HCT116 (cell line): ENCODE measurements at regions not wholly inside any gene's neighbourhood (a gene's known extent, or its start where the extent isn't known, plus 50 kb on each side); places are given as distances from the start of the nearest gene placed in this dataset.

Experiments
- ATAC-seq: fragments of 200-7000 bp; cut with Tn5 transposase; 2 replicates; pipeline ENCODE4 v1.9.1; 2020; ENCODE audit warnings: mild to moderate bottlenecking, moderate library complexity
- BruUV-seq: library from RNA; stranded (reverse); fragments of 400-500 nt; replicated peaks from 2 replicates; lab custom pipeline; 2021; lab: Mats Ljungman, UMichigan
- CTCF ChIA-PET: fragments of 300-600 bp; sonication (Branson Sonifier 250); formaldehyde crosslinking; loops from one replicate; lab custom pipeline; 2021; ENCODE audit warnings: antibody characterized with exemption; lab: Charles Lee
- POLR2A ChIA-PET: fragments of 300-600, 350-600 bp; sonication (Branson Sonifier 250); formaldehyde crosslinking; loops from one replicate; lab custom pipeline; 2021; ENCODE audit warnings: antibody characterized with exemption; lab: Charles Lee
- RAD21 ChIA-PET, 2 experiments: fragments of 300-600 bp; sonication (Branson Sonifier 250); formaldehyde crosslinking; loops; one replicate each; lab custom pipeline; 2023; ENCODE audit warnings: low total read pairs in 2 of 2; ENCODE audit not compliant: uncharacterized antibody in 2 of 2, unreplicated experiment in 2 of 2, low non-redundant PET in 1 of 2; lab: Charles Lee
- DNase-seq: peaks from one replicate; pipeline ENCODE4 v3.0.0-alpha.2; 2010; ENCODE audit warnings: low read depth, low spot score
- H2AFZ ChIP-seq: fragments of 200-600 bp; shearing (Covaris generic), sonication (generic); 2 replicates; pipeline ENCODE4 v1.6.1; 2017; ENCODE audit warnings: low read depth, mixed run types, mixed read lengths, antibody characterized with exemption, low read length; ENCODE audit not compliant: poor library complexity, severe bottlenecking
- H3K27ac ChIP-seq: 2 replicates; pipeline ENCODE4 v1.5.1; 2012; ENCODE audit warnings: low read depth, low read length
- H3K27me3 ChIP-seq: fragments of 200-600 bp; sonication (generic); 2 replicates; pipeline ENCODE4 v1.6.1; 2016; ENCODE audit warnings: mixed run types, low read length, mixed read lengths; ENCODE audit not compliant: insufficient read depth
- H3K36me3 ChIP-seq, 2 experiments: fragments of 200-500 bp in 1 of 2; fragments of 200-600 bp in 1 of 2; sonication (Bioruptor generic) in 1 of 2; sonication (generic) in 1 of 2; 2 replicates each; pipeline versions ENCODE4 v1.5.1 to v1.6.1; 2014 to 2016; ENCODE audit warnings: low read length in 2 of 2, inconsistent platforms in 1 of 2, mixed read lengths in 1 of 2, mixed run types in 1 of 2; ENCODE audit not compliant: insufficient read depth in 2 of 2, control insufficient read depth in 1 of 2
- H3K4me1 ChIP-seq, 2 experiments: fragments of 200-600 bp in 1 of 2; sonication (generic) in 1 of 2; 2 replicates each; pipeline versions ENCODE4 v1.5.1 to v1.6.1; 2012 to 2017; ENCODE audit warnings: low read length in 2 of 2, inconsistent platforms in 1 of 2, mild to moderate bottlenecking in 1 of 2, mixed read lengths in 1 of 2, mixed run types in 1 of 2, moderate library complexity in 1 of 2; ENCODE audit not compliant: insufficient read depth in 2 of 2, control insufficient read depth in 1 of 2
- H3K4me2 ChIP-seq: fragments of 200-600 bp; sonication (generic); 2 replicates; pipeline ENCODE4 v1.6.1; 2017; ENCODE audit warnings: mixed run types, low read length, mixed read lengths
- H3K4me3 ChIP-seq, 2 experiments: fragments of 200-600 bp in 1 of 2; sonication (generic) in 1 of 2; replicated peaks in 1 of 2; 2 replicates each; pipeline ENCODE4 v1.5.1; 2011 to 2016; ENCODE audit warnings: low read length in 2 of 2, control low read depth in 1 of 2, low read depth in 1 of 2, mild to moderate bottlenecking in 1 of 2, mixed read lengths in 1 of 2, mixed run types in 1 of 2
- H3K79me2 ChIP-seq: fragments of 200-600 bp; sonication (generic); 2 replicates; pipeline ENCODE4 v1.6.1; 2017; ENCODE audit warnings: mild to moderate bottlenecking, mixed run types, low read length, moderate library complexity, mixed read lengths; ENCODE audit not compliant: insufficient read depth
- H3K9ac ChIP-seq: fragments of 200-600 bp; sonication (generic); 2 replicates; pipeline ENCODE4 v1.6.1; 2016; ENCODE audit warnings: low read length, mixed read lengths
- H3K9me2 ChIP-seq: fragments of 200-600 bp; sonication (generic), shearing (Covaris generic); 2 replicates; pipeline ENCODE4 v1.6.1; 2017; ENCODE audit warnings: mixed run types, mild to moderate bottlenecking, moderate library complexity; ENCODE audit not compliant: insufficient read depth
- H3K9me3 ChIP-seq, 2 experiments: fragments of 200-500 bp in 1 of 2; fragments of 200-600 bp in 1 of 2; sonication (Bioruptor generic) in 1 of 2; sonication (generic) in 1 of 2; 2 replicates each; pipeline ENCODE4 v1.6.1; 2014 to 2017; ENCODE audit warnings: low read length in 2 of 2, mixed read lengths in 2 of 2, inconsistent platforms in 1 of 2, low read depth in 1 of 2, mild to moderate bottlenecking in 1 of 2, mixed run types in 1 of 2, moderate library complexity in 1 of 2; ENCODE audit not compliant: control insufficient read depth in 1 of 2, insufficient read depth in 1 of 2
- H4K20me1 ChIP-seq: fragments of 200-600 bp; sonication (generic), shearing (Covaris generic); 2 replicates; pipeline ENCODE4 v1.6.1; 2017; ENCODE audit warnings: mixed run types, mild to moderate bottlenecking, moderate library complexity; ENCODE audit not compliant: insufficient read depth
- CBX3 ChIP-seq: IDR thresholded peaks from 2 replicates; pipeline ENCODE4 v1.6.1; 2012; ENCODE audit warnings: low read depth
- CEBPB ChIP-seq: IDR thresholded peaks from 2 replicates; pipeline ENCODE4 v1.6.1; 2012; ENCODE audit warnings: low read depth
- ELF1 ChIP-seq: IDR thresholded peaks from 2 replicates; pipeline ENCODE4 v1.6.1; 2012; ENCODE audit warnings: low read depth, borderline replicate concordance
- EZH2 ChIP-seq: fragments of 200-600 bp; sonication (generic); IDR thresholded peaks from 2 replicates; pipeline ENCODE4 v1.6.1; 2017; ENCODE audit warnings: antibody characterized with exemption, mixed run types
- FOSL1 ChIP-seq: IDR thresholded peaks from 2 replicates; pipeline ENCODE4 v1.6.1; 2012; ENCODE audit warnings: low read depth
- JUND ChIP-seq: IDR thresholded peaks from 2 replicates; pipeline ENCODE4 v1.6.1; 2012
- RAD21 ChIP-seq: IDR thresholded peaks from 2 replicates; pipeline ENCODE4 v1.6.1; 2012; ENCODE audit warnings: low read depth, mild to moderate bottlenecking
- SRF ChIP-seq: IDR thresholded peaks from 2 replicates; pipeline ENCODE4 v1.6.1; 2012; ENCODE audit warnings: low read depth
- TCF7L2 ChIP-seq: IDR thresholded peaks from 2 replicates; pipeline ENCODE4 v1.7.0; 2011; ENCODE audit warnings: borderline replicate concordance, inconsistent platforms; ENCODE audit not compliant: insufficient read depth, insufficient read length; ENCODE audit errors: extremely low read depth
- ZBTB33 ChIP-seq: IDR thresholded peaks from 2 replicates; pipeline ENCODE4 v1.6.1; 2011; ENCODE audit warnings: mild to moderate bottlenecking, low read length, moderate library complexity; ENCODE audit not compliant: insufficient replicate concordance; ENCODE audit errors: extremely low read depth
- intact Hi-C: fragments of 100-400 bp; cut with micrococcal nuclease; formaldehyde crosslinking; loops from 2 replicates; pipeline ENCODE4 v1.10.0; 2022

- H4K20me1 ChIP-seq, result no peaks in the 10 kb centered on the region
Observed at GRCh38 chr1:209379280-209379679, 204.2 kb upstream of the CAMK1G start.

GRCh38 chr1:209380420-209380819 is 203.1 kb upstream of the CAMK1G start:
- no peak overlapping the region for H3K27ac ChIP-seq
- H4K20me1 ChIP-seq, result no peaks in the 10 kb centered on the region
- ChIA-PET CTCF (no interaction called here), POLR2A (no interaction called here), RAD21 (no interaction called here)
- no peaks in the 10 kb centered on the region for H3K79me2 ChIP-seq
- H3K9me3 ChIP-seq, result no peaks in the 10 kb centered on the region
- H3K9me2 ChIP-seq, result no peaks in the 10 kb centered on the region
- no TSS peak for BruUV-seq
- H2AFZ ChIP-seq, result no peak overlapping the region
- TF ChIP-seq RAD21, result no peak
- TF ChIP-seq TCF7L2, result no peak
- TF ChIP-seq CEBPB, result no peak
- no peak for TF ChIP-seq FOSL1
- ATAC-seq (no peak), DNase-seq (no peak)
- peaks cover 0 to 8% of the 10 kb centered on the region in 2 experiments; a peak in 1 of 4 replicates for H3K4me1 ChIP-seq
- H3K36me3 ChIP-seq, result no peaks in the 10 kb centered on the region
- no peak overlapping the region for H3K4me2 ChIP-seq
- H3K9ac ChIP-seq, result no peak overlapping the region
- intact Hi-C loops, result loop anchor here (10.0 kb wide), 1 partner anchor 64 kb away; no protein-coding TSS in a partner anchor
- no peak overlapping the region for H3K4me3 ChIP-seq
- no peaks in the 10 kb centered on the region for H3K27me3 ChIP-seq

More at GRCh38 chr1:209379280-209379679, 204.2 kb upstream of the CAMK1G start:
- ATAC-seq, result no peak
- ChIA-PET CTCF (no interaction called here), POLR2A (no interaction called here), RAD21 (no interaction called here)
- no peak overlapping the region for H3K27ac ChIP-seq
- no peaks in the 10 kb centered on the region for H3K27me3 ChIP-seq
- no peaks in the 10 kb centered on the region for H3K9me2 ChIP-seq
- BruUV-seq, result no TSS peak
- H3K9ac ChIP-seq, result no peak overlapping the region
- intact Hi-C loops, result loop anchor here (10.0 kb wide), 1 partner anchor 346 kb away; no protein-coding TSS in a partner anchor
- DNase-seq, result no peak
- H3K79me2 ChIP-seq, result no peaks in the 10 kb centered on the region
- no peak overlapping the region for H3K4me3 ChIP-seq
- no peak for TF ChIP-seq JUND
- TF ChIP-seq ZBTB33, result no peak
- no peak for TF ChIP-seq ELF1
- no peak for TF ChIP-seq EZH2
- TF ChIP-seq SRF, result no peak
- TF ChIP-seq CBX3, result no peak
- H3K36me3 ChIP-seq, result no peaks in the 10 kb centered on the region
- H3K9me3 ChIP-seq, result no peaks in the 10 kb centered on the region
- no peak overlapping the region for H3K4me2 ChIP-seq
- H3K4me1 ChIP-seq, result peaks cover 0 to 8% of the 10 kb centered on the region in 2 experiments; a peak in 1 of 4 replicates
- no peak overlapping the region for H2AFZ ChIP-seq
